ENCODE measurements at regions not wholly inside any gene's neighbourhood (a gene's known extent, or its start where the extent isn't known, plus 50 kb on each side); places are given as distances from the start of the nearest gene placed in this dataset.

- dilution Hi-C loops (cut with MboI; ENCODE audit: extremely low pct_ligation_motif_present, low sequenced_read_pairs) = no loop called here
- DNase-seq (ENCODE audit: low read depth, low spot score) (no peak), FAIRE-seq (no peak)
- H3K79me2 ChIP-seq (ENCODE audit: control insufficient read depth, insufficient read depth, low read length) = no peaks in the 10 kb centered on the region
- H3K4me1 ChIP-seq (ENCODE audit: control insufficient read depth, extremely low read depth, insufficient read depth, low read length) = no peaks in the 10 kb centered on the region
- no peak overlapping the region for H3K4me3 ChIP-seq (replicated peaks in 1 of 3; ENCODE audit: insufficient read depth in 1 of 3, low read depth in 1 of 3, low read length in 3 of 3)
- CTCF ChIA-PET = no interaction called here
- POLR2A ChIA-PET = no interaction called here
- H4K20me1 ChIP-seq (replicated peaks; ENCODE audit: control insufficient read depth, extremely low read depth, insufficient read depth, low read length) = no peaks in the 10 kb centered on the region
- no peak overlapping the region for H2AFZ ChIP-seq (ENCODE audit: low read depth, low read length)
- no peak overlapping the region for H3K9ac ChIP-seq (replicated peaks; ENCODE audit: extremely low read depth, insufficient read depth, low read length)
- BruUV-seq (replicated peaks) = no TSS peak
- H3K9me3 ChIP-seq (replicated peaks; ENCODE audit: control insufficient read depth, insufficient read depth, low read length) = no peaks in the 10 kb centered on the region
- H3K4me2 ChIP-seq (ENCODE audit: insufficient read depth, low read length) = no peak overlapping the region
- no peak overlapping the region for H3K27ac ChIP-seq (ENCODE audit: insufficient read depth, low read depth, low read length)
- H3K27me3 ChIP-seq (ENCODE audit: control insufficient read depth in 2 of 2, insufficient read depth in 2 of 2, low read length in 2 of 2) = no peaks in the 10 kb centered on the region
- H3K36me3 ChIP-seq (ENCODE audit: control insufficient read depth in 2 of 2, extremely low read depth in 1 of 2, insufficient read depth in 2 of 2, low read length in 2 of 2) = no peaks in the 10 kb centered on the region
- H3K9me1 ChIP-seq (replicated peaks; ENCODE audit: control insufficient read depth, extremely low read depth, insufficient read depth, low read length) = no peaks in the 10 kb centered on the region
- TF ChIP-seq POLR2A (IDR thresholded peaks at IDR 0.05; ENCODE audit: low read depth, low read length) (no peak), MAX (IDR thresholded peaks at IDR 0.05; ENCODE audit: insufficient read depth, insufficient read length) (no peak), FOS (IDR thresholded peaks at IDR 0.05; ENCODE audit: borderline replicate concordance, insufficient read depth, low read length) (no peak), EZH2 (IDR thresholded peaks at IDR 0.05; ENCODE audit: borderline replicate concordance, low read depth, low read length, severe bottlenecking) (no peak), POLR2AphosphoS5 (IDR thresholded peaks at IDR 0.05; ENCODE audit: insufficient read depth, low read depth, low read length) (no peak), JUN (IDR thresholded peaks at IDR 0.05; ENCODE audit: borderline replicate concordance, insufficient read depth, insufficient read length, low read depth) (no peak), MYC (IDR thresholded peaks at IDR 0.05; ENCODE audit: low read depth, low read length) (no peak), CTCF (IDR thresholded peaks at IDR 0.05; ENCODE audit: extremely low read depth in 1 of 2, insufficient read depth in 1 of 2, low read depth in 1 of 2, low read length in 2 of 2) (no peak), GATA2 (IDR thresholded peaks at IDR 0.05; ENCODE audit: insufficient read depth, insufficient read length, low read depth, low read length) (no peak)
- intact Hi-C loops (cut with micrococcal nuclease) = no loop called here
Measured at GRCh38 chr6:9745476-9745875, 669.4 kb downstream of the TFAP2A start.
